Keratinocyte (primary cell): ENCODE measurements at regions not wholly inside any gene's neighbourhood (a gene's known extent, or its start where the extent isn't known, plus 50 kb on each side); places are given as distances from the start of the nearest gene placed in this dataset.
A peak's percentile ranks its signal among the peaks of the same experiment; 100 is the strongest.

Experiments used
- DNase-seq: peaks from one replicate; pipeline ENCODE4 v3.0.0-alpha.2; 2011; ENCODE audit warnings: low read depth, missing footprints, low spot score
- FAIRE-seq: peaks from 2 replicates; lab custom pipeline; 2011; peaks lifted over from hg19 to GRCh38; lab: Jason Lieb, UNC
- H2AFZ ChIP-seq: 2 replicates; pipeline ENCODE4 v1.6.0; 2012; ENCODE audit warnings: low read length, control low read depth, inconsistent platforms; ENCODE audit not compliant: control insufficient read depth
- H3K27ac ChIP-seq: 2 replicates; pipeline ENCODE4 v1.5.1; 2011; ENCODE audit warnings: low read length; ENCODE audit not compliant: control insufficient read depth, insufficient read depth
- H3K27me3 ChIP-seq: 3 replicates; pipeline ENCODE4 v1.6.0; 2011; ENCODE audit warnings: low read length; ENCODE audit not compliant: control insufficient read depth, insufficient read depth; ENCODE audit errors: extremely low read depth
- H3K36me3 ChIP-seq, 2 experiments: 2 replicates in 1 of 2; 3 replicates in 1 of 2; pipeline ENCODE4 v1.5.1; 2011; ENCODE audit warnings: low read length in 2 of 2, mild to moderate bottlenecking in 1 of 2; ENCODE audit not compliant: control insufficient read depth in 2 of 2, insufficient read depth in 2 of 2; ENCODE audit errors: extremely low read depth in 1 of 2
- H3K4me1 ChIP-seq: 3 replicates; pipeline ENCODE4 v1.5.1; 2011; ENCODE audit warnings: low read length; ENCODE audit not compliant: control insufficient read depth, insufficient read depth; ENCODE audit errors: extremely low read depth
- H3K4me2 ChIP-seq: 3 replicates; pipeline ENCODE4 v1.6.0; 2011; ENCODE audit warnings: low read depth, low read length; ENCODE audit not compliant: control insufficient read depth, insufficient read depth; ENCODE audit errors: extremely low read depth
- H3K4me3 ChIP-seq, 3 experiments: fragments of 200-600 bp in 1 of 3; sonication (generic) in 1 of 3; 2 replicates in 2 of 3; 3 replicates in 1 of 3; pipeline ENCODE4 v1.5.1; 2011 to 2016; ENCODE audit warnings: low read length in 3 of 3, mild to moderate bottlenecking in 3 of 3, control low read depth in 2 of 3, inconsistent platforms in 1 of 3, low read depth in 1 of 3, mixed read lengths in 1 of 3, mixed run types in 1 of 3, moderate library complexity in 1 of 3; ENCODE audit not compliant: control insufficient read depth in 2 of 3, insufficient read depth in 2 of 3; ENCODE audit errors: extremely low read depth in 1 of 3
- H3K79me2 ChIP-seq: 2 replicates; pipeline ENCODE4 v1.6.0; 2012; ENCODE audit warnings: low read length; ENCODE audit not compliant: control insufficient read depth, insufficient read depth
- H3K9ac ChIP-seq: 3 replicates; pipeline ENCODE4 v1.6.0; 2011; ENCODE audit warnings: low read length; ENCODE audit not compliant: control insufficient read depth, insufficient read depth; ENCODE audit errors: extremely low read depth
- H3K9me1 ChIP-seq: 3 replicates; pipeline ENCODE4 v1.6.0; 2011; ENCODE audit warnings: low read length; ENCODE audit not compliant: control insufficient read depth, insufficient read depth; ENCODE audit errors: extremely low read depth
- H3K9me3 ChIP-seq: 2 replicates; pipeline ENCODE4 v1.5.1; 2012; ENCODE audit warnings: low read depth, low read length; ENCODE audit not compliant: control insufficient read depth
- H4K20me1 ChIP-seq: 3 replicates; pipeline ENCODE4 v1.6.0; 2011; ENCODE audit warnings: low read length; ENCODE audit not compliant: control insufficient read depth, insufficient read depth; ENCODE audit errors: extremely low read depth
- EZH2 ChIP-seq: IDR thresholded peaks from one replicate; pipeline ENCODE4 v1.6.1; 2012; ENCODE audit warnings: inconsistent platforms, mild to moderate bottlenecking, low read length, moderate library complexity
- dilution Hi-C: fragments of 300-500 bp; cut with MboI; formaldehyde crosslinking; loops from one replicate; pipeline ENCODE4 v1.7.0; 2020; ENCODE audit warnings: low sequenced_read_pairs; ENCODE audit not compliant: extremely low pct_ligation_motif_present
- TF ChIP-seq, protein P1 (sequence below), 3 experiments: IDR thresholded peaks in 1 of 3; conservative IDR thresholded peaks in 1 of 3; optimal IDR thresholded peaks in 1 of 3; 2 replicates in 2 of 3; 3 replicates in 1 of 3; pipeline versions ENCODE3 to v1.5.1; 2011; ENCODE audit warnings: low read length in 3 of 3, mild to moderate bottlenecking in 3 of 3, moderate library complexity in 2 of 3, control low read depth in 1 of 3, inconsistent platforms in 1 of 3; ENCODE audit not compliant: insufficient read depth in 2 of 3; ENCODE audit errors: extremely low read depth in 1 of 3

DNA sequence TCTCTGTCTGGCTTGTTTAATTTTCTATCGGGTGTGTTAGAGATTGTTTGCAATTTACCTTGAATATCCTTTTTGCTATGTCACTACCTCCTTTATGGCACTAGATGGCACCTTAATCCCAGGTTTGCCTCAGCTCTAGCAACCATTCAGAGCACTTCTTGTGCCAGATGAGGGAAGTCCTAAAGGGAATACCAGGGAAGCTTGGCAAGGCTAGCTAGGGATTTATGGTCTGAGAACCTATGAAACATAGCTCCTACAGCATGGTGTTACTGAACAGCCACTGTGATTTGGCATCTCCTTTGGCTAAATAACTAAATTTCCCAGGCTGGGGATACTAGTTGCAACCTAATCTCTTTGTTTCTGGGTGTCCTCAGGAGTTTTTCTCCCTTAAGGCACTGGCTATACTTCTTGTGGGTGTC, 69.0 kb upstream of the VOPP1 start:
- Histone ChIP-seq H3K4me3 (no peak overlapping the region), H2AFZ (peak overlapping the region; percentile 45), H3K79me2 (no peaks in the 10 kb centered on the region), H3K9me1 (no peaks in the 10 kb centered on the region), H3K27ac (no peak overlapping the region), H3K9ac (no peak overlapping the region), H3K27me3 (no peaks in the 10 kb centered on the region), H3K9me3 (no peaks in the 10 kb centered on the region), H3K4me1 (peaks cover 10% of the 10 kb centered on the region), H4K20me1 (no peaks in the 10 kb centered on the region), H3K4me2 (no peak overlapping the region), H3K36me3 (no peaks in the 10 kb centered on the region)
- peak; percentile 56 for DNase-seq
- TF ChIP-seq EZH2: no peak
- TF ChIP-seq, protein P1, sequence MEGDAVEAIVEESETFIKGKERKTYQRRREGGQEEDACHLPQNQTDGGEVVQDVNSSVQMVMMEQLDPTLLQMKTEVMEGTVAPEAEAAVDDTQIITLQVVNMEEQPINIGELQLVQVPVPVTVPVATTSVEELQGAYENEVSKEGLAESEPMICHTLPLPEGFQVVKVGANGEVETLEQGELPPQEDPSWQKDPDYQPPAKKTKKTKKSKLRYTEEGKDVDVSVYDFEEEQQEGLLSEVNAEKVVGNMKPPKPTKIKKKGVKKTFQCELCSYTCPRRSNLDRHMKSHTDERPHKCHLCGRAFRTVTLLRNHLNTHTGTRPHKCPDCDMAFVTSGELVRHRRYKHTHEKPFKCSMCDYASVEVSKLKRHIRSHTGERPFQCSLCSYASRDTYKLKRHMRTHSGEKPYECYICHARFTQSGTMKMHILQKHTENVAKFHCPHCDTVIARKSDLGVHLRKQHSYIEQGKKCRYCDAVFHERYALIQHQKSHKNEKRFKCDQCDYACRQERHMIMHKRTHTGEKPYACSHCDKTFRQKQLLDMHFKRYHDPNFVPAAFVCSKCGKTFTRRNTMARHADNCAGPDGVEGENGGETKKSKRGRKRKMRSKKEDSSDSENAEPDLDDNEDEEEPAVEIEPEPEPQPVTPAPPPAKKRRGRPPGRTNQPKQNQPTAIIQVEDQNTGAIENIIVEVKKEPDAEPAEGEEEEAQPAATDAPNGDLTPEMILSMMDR (optimal IDR thresholded peaks at IDR 0.05 in 1 of 3, IDR thresholded peaks at IDR 0.05 in 1 of 3, conservative IDR thresholded peaks at IDR 0.05 in 1 of 3; ENCODE audit: extremely low read depth in 1 of 3, insufficient read depth in 2 of 3, low read length in 3 of 3): peak; percentile 56 to 84 (median 74)
- peak; percentile 91 for FAIRE-seq
- dilution Hi-C loops: no loop called here

DNA sequence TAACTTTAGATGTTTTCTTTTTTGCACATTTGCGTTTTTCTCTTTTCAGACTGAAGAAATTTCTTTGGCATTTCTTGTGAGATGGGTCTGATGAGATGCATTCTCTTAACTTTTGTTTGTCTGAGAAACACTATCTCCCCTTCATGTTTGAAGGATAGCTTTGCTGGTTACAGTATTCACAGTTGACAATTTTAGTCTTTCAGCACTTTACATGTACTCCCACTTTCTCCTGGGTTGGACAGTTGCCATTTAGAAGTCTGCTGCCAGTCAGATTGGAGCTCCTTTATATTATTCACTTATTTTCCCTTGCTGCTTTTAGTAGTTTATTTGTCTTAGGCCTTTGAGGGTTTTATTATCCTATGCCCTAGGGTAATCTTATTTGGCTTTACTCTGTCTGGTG, 67.3 kb upstream of the VOPP1 start:
- Histone ChIP-seq H3K27ac (no peak overlapping the region), H3K36me3 (no peaks in the 10 kb centered on the region), H3K79me2 (no peaks in the 10 kb centered on the region), H3K4me1 (peaks cover 10% of the 10 kb centered on the region), H4K20me1 (no peaks in the 10 kb centered on the region), H3K9me1 (no peaks in the 10 kb centered on the region), H3K9ac (no peak overlapping the region), H3K4me3 (no peak overlapping the region), H3K27me3 (no peaks in the 10 kb centered on the region), H2AFZ (no peak overlapping the region), H3K9me3 (no peaks in the 10 kb centered on the region), H3K4me2 (no peak overlapping the region)
- FAIRE-seq (no peak), DNase-seq (no peak)
- TF ChIP-seq, protein P1 (optimal IDR thresholded peaks at IDR 0.05 in 1 of 3, IDR thresholded peaks at IDR 0.05 in 1 of 3, conservative IDR thresholded peaks at IDR 0.05 in 1 of 3; ENCODE audit: extremely low read depth in 1 of 3, insufficient read depth in 2 of 3, low read length in 3 of 3): no peak
- no peak for TF ChIP-seq EZH2
- dilution Hi-C loops: no loop called here
